Thyroid gland (tissue), 4 donors: ENCODE measurements at regions not wholly inside any gene's neighbourhood (a gene's known extent, or its start where the extent isn't known, plus 50 kb on each side); places are given as distances from the start of the nearest gene placed in this dataset.

Source experiments
- CTCF ChIP-seq, 6 experiments: fragments of 200-600 bp in 3 of 6; fragments of 450-650 bp in 3 of 6; sonication (generic) in 3 of 6; IDR thresholded peaks; one replicate each; pipeline ENCODE4 v1.5.1; 2016 to 2019; ENCODE audit warnings: antibody characterized with exemption in 6 of 6, mild to moderate bottlenecking in 2 of 6, inconsistent platforms in 1 of 6, moderate library complexity in 1 of 6
- POLR2A ChIP-seq, 2 donors: fragments of 450-650 bp; IDR thresholded peaks; one replicate each; pipeline ENCODE4 v1.6.1; 2017; ENCODE audit warnings: antibody characterized with exemption in 2 of 2, mild to moderate bottlenecking in 2 of 2, moderate library complexity in 1 of 2

DNA sequence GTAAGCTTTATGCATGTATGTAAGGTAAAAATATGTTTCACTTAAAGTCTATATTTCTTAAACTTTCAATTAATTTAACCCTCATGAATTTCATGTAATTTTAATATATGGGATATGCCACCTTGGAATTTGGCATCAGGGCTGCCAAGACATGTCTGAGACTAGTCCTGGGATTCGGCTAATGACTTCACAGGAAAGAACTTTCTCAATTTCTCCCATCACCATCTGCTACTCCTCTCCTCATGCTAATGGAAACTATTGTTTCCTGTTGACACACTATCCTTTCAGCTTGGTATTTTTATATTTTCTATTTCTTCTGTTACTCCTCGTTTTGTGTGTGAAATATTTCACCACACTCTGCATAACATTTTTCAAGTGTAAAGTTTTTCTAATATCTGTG, 205.9 kb downstream of the ARL4A start:
- no peak for TF ChIP-seq CTCF (IDR thresholded peaks at IDR 0.05)
- no peak for TF ChIP-seq POLR2A (IDR thresholded peaks at IDR 0.05)
